Mesothelial cell of epicardium (in vitro differentiated cells): ENCODE measurements at regions not wholly inside any gene's neighbourhood (a gene's known extent, or its start where the extent isn't known, plus 50 kb on each side); places are given as distances from the start of the nearest gene placed in this dataset.

Experiments used
- DNase-seq, 2 experiments: peaks; one replicate each; pipeline ENCODE4 v3.0.0; 2021; ENCODE audit warnings: low spot score in 2 of 2; ENCODE audit not compliant: unreplicated experiment in 2 of 2
- H3K27ac Mint-ChIP-seq: 2 replicates; pipeline ENCODE4 v1.8.0; 2021; ENCODE audit warnings: mixed read lengths
- H3K27me3 Mint-ChIP-seq: 2 replicates; pipeline ENCODE4 v1.8.0; 2021; ENCODE audit warnings: low read depth, mixed read lengths
- H3K36me3 Mint-ChIP-seq: 2 replicates; pipeline ENCODE4 v1.8.0; 2021; ENCODE audit warnings: mixed read lengths
- H3K4me1 Mint-ChIP-seq: 2 replicates; pipeline ENCODE4 v1.8.0; 2021; ENCODE audit warnings: mixed read lengths
- H3K4me3 Mint-ChIP-seq: 2 replicates; pipeline ENCODE4 v1.8.0; 2021; ENCODE audit warnings: mild to moderate bottlenecking, moderate library complexity, mixed read lengths
- H3K9me3 Mint-ChIP-seq: 2 replicates; pipeline ENCODE4 v1.8.0; 2021; ENCODE audit warnings: mixed read lengths
- CTCF ChIP-seq: fragments of 200-600 bp; sonication (generic); IDR thresholded peaks from one replicate; pipeline ENCODE4 v1.5.0; 2021; ENCODE audit warnings: antibody characterized with exemption; ENCODE audit not compliant: unreplicated experiment

DNA sequence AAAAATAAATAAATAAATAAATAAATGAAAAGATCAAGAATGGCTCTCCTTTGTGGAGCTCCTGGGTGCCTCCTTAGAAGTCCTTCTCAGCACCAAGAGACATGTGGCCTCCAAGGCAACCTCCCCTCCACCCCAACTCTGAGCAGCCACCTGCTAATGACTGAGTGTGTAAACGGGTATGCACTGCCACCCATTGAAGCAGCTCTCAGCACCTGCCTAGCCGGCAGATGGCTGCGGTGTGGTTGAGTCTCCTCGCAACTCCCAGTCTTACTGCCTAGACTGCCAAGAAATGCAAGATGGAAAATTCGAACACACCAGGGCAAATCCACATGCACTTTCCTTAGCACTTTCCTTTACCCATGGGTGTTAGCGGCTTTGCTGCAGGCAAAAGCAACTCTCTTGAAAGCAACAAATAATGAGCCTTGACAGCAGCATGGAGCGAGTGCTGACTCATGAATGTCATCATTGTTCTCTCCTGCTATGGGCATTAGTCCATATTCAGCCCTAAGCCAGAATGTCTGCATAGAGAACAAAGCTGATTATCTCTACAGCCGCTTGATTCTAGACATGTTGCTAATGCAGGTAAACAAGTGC is 913.9 kb upstream of the AUTS2 start:
- no peaks in the 10 kb centered on the region for H3K36me3 Mint-ChIP-seq
- no peak overlapping the region for H3K4me3 Mint-ChIP-seq
- no peak for TF ChIP-seq CTCF
- H3K27me3 Mint-ChIP-seq = peaks cover 1% of the 10 kb centered on the region
- H3K27ac Mint-ChIP-seq = no peak overlapping the region
- H3K9me3 Mint-ChIP-seq = no peaks in the 10 kb centered on the region
- H3K4me1 Mint-ChIP-seq = peaks cover 5% of the 10 kb centered on the region
- no peak for DNase-seq

- Mint-ChIP-seq H3K4me3 (no peak overlapping the region), H3K27me3 (peaks cover 1% of the 10 kb centered on the region), H3K36me3 (no peaks in the 10 kb centered on the region), H3K27ac (no peak overlapping the region), H3K4me1 (peaks cover 1% of the 10 kb centered on the region), H3K9me3 (no peaks in the 10 kb centered on the region)
- no peak for DNase-seq
- no peak for TF ChIP-seq CTCF
Observed at GRCh38 chr7:68684996-68685395, 913.3 kb upstream of the AUTS2 start.

GRCh38 chr7:68688416-68689086 is 909.7 kb upstream of the AUTS2 start:
- Mint-ChIP-seq H3K36me3 (no peaks in the 10 kb centered on the region), H3K4me3 (no peak overlapping the region), H3K9me3 (peaks cover 7% of the 10 kb centered on the region), H3K4me1 (peaks cover 1% of the 10 kb centered on the region), H3K27me3 (peaks cover 1% of the 10 kb centered on the region), H3K27ac (no peak overlapping the region)
- no peak for DNase-seq
- no peak for TF ChIP-seq CTCF

GRCh38 chr7:68689087-68689433 is 909.2 kb upstream of the AUTS2 start:
- Mint-ChIP-seq H3K27me3 (peaks cover 1% of the 10 kb centered on the region), H3K9me3 (peaks cover 7% of the 10 kb centered on the region), H3K27ac (no peak overlapping the region), H3K4me3 (no peak overlapping the region), H3K4me1 (peaks cover 1% of the 10 kb centered on the region), H3K36me3 (no peaks in the 10 kb centered on the region)
- no peak for DNase-seq
- no peak for TF ChIP-seq CTCF

GRCh38 chr7:68691261-68692216 is 906.7 kb upstream of the AUTS2 start:
- Mint-ChIP-seq H3K36me3 (no peaks in the 10 kb centered on the region), H3K4me3 (no peak overlapping the region), H3K27ac (no peak overlapping the region), H3K4me1 (peaks cover 1% of the 10 kb centered on the region), H3K27me3 (peaks cover 1% of the 10 kb centered on the region), H3K9me3 (peaks cover 22% of the 10 kb centered on the region)
- TF ChIP-seq CTCF = no peak
- DNase-seq = no peak
